ENCODE measurements at regions not wholly inside any gene's neighbourhood (a gene's known extent, or its start where the extent isn't known, plus 50 kb on each side); places are given as distances from the start of the nearest gene placed in this dataset.

DNA sequence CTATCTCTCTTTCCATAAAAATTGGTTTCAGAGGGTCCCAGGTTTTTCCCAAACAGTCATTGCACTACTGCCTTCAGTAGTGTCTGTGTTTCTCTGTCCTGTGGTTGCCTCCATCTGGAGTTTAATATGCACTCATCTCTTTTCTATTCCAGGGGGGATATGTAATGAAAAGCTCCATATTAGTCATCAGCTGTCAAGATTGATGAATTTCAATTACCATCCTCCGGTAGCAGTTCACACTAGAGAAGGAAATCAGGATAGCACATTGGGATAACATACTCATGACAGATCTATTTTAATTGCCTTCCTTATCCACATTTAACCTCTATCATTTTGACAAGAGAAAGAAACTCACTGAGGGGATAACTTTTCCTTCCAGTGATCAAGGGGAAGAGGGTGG lies 589.0 kb upstream of the SEL1L start (continued):
- TF ChIP-seq, protein P1, sequence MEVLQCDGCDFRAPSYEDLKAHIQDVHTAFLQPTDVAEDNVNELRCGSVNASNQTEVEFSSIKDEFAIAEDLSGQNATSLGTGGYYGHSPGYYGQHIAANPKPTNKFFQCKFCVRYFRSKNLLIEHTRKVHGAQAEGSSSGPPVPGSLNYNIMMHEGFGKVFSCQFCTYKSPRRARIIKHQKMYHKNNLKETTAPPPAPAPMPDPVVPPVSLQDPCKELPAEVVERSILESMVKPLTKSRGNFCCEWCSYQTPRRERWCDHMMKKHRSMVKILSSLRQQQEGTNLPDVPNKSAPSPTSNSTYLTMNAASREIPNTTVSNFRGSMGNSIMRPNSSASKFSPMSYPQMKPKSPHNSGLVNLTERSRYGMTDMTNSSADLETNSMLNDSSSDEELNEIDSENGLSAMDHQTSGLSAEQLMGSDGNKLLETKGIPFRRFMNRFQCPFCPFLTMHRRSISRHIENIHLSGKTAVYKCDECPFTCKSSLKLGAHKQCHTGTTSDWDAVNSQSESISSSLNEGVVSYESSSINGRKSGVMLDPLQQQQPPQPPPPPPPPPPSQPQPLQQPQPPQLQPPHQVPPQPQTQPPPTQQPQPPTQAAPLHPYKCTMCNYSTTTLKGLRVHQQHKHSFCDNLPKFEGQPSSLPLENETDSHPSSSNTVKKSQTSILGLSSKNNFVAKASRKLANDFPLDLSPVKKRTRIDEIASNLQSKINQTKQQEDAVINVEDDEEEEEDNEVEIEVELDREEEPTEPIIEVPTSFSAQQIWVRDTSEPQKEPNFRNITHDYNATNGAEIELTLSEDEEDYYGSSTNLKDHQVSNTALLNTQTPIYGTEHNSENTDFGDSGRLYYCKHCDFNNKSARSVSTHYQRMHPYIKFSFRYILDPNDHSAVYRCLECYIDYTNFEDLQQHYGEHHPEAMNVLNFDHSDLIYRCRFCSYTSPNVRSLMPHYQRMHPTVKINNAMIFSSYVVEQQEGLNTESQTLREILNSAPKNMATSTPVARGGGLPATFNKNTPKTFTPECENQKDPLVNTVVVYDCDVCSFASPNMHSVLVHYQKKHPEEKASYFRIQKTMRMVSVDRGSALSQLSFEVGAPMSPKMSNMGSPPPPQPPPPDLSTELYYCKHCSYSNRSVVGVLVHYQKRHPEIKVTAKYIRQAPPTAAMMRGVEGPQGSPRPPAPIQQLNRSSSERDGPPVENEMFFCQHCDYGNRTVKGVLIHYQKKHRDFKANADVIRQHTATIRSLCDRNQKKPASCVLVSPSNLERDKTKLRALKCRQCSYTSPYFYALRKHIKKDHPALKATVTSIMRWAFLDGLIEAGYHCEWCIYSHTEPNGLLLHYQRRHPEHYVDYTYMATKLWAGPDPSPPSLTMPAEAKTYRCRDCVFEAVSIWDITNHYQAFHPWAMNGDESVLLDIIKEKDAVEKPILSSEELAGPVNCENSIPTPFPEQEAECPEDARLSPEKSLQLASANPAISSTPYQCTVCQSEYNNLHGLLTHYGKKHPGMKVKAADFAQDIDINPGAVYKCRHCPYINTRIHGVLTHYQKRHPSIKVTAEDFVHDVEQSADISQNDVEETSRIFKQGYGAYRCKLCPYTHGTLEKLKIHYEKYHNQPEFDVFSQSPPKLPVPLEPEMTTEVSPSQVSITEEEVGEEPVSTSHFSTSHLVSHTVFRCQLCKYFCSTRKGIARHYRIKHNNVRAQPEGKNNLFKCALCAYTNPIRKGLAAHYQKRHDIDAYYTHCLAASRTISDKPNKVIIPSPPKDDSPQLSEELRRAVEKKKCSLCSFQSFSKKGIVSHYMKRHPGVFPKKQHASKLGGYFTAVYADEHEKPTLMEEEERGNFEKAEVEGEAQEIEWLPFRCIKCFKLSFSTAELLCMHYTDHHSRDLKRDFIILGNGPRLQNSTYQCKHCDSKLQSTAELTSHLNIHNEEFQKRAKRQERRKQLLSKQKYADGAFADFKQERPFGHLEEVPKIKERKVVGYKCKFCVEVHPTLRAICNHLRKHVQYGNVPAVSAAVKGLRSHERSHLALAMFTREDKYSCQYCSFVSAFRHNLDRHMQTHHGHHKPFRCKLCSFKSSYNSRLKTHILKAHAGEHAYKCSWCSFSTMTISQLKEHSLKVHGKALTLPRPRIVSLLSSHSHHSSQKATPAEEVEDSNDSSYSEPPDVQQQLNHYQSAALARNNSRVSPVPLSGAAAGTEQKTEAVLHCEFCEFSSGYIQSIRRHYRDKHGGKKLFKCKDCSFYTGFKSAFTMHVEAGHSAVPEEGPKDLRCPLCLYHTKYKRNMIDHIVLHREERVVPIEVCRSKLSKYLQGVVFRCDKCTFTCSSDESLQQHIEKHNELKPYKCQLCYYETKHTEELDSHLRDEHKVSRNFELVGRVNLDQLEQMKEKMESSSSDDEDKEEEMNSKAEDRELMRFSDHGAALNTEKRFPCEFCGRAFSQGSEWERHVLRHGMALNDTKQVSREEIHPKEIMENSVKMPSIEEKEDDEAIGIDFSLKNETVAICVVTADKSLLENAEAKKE (CRISPR knock-in tag; IDR thresholded peaks at IDR 0.05) = no peak
- TF ChIP-seq JUNB (IDR thresholded peaks at IDR 0.05; ENCODE audit: unreplicated experiment) (no peak), ZNF114 (CRISPR knock-in tag; IDR thresholded peaks at IDR 0.05) (no peak), EZH2phosphoT487 (IDR thresholded peaks at IDR 0.05; ENCODE audit: unreplicated experiment) (no peak), NANOG (IDR thresholded peaks at IDR 0.05; ENCODE audit: borderline replicate concordance) (no peak), CREB1 (CRISPR knock-in tag; IDR thresholded peaks at IDR 0.05; ENCODE audit: low read depth) (no peak), STAT1 (IDR thresholded peaks at IDR 0.05; ENCODE audit: unreplicated experiment) (no peak), ZNF331 (CRISPR knock-in tag; IDR thresholded peaks at IDR 0.05; ENCODE audit: low read depth) (no peak)

- H3K4me3 ChIP-seq = no peak overlapping the region
- no peak for DNase-seq (ENCODE audit: low spot score)
- H3F3A ChIP-seq (replicated peaks; ENCODE audit: low read depth) = no peaks in the 10 kb centered on the region
- H3K36me3 Mint-ChIP-seq (ENCODE audit: low read depth) = peaks cover 8% of the 10 kb centered on the region
- H3K4me1 Mint-ChIP-seq = no peaks in the 10 kb centered on the region
- no peaks in the 10 kb centered on the region for H3K27me3 ChIP-seq (ENCODE audit: insufficient read depth)
- H3K4me1 ChIP-seq (ENCODE audit: insufficient read depth) = no peaks in the 10 kb centered on the region
- H3K4me3 Mint-ChIP-seq = no peak overlapping the region
- H3K79me2 ChIP-seq (replicated peaks; ENCODE audit: insufficient read depth) = no peaks in the 10 kb centered on the region
- H3K9me3 Mint-ChIP-seq = peaks cover 83% of the 10 kb centered on the region
- H3K27ac Mint-ChIP-seq = no peak overlapping the region
- H2AFZ ChIP-seq = no peak overlapping the region
- H4K20me1 ChIP-seq (replicated peaks; ENCODE audit: insufficient read depth) = no peaks in the 10 kb centered on the region
- H3K27me3 Mint-ChIP-seq (ENCODE audit: insufficient read depth, low read depth, poor library complexity) = no peaks in the 10 kb centered on the region
- H3K27ac ChIP-seq (ENCODE audit: low read depth) = no peak overlapping the region
- H3K9me2 ChIP-seq (ENCODE audit: insufficient read depth) = no peaks in the 10 kb centered on the region
- no peaks in the 10 kb centered on the region for H3K36me3 ChIP-seq (ENCODE audit: insufficient read depth)
- H3K4me2 ChIP-seq = no peak overlapping the region
- ATAC-seq = no peak
- no peak for TF ChIP-seq CREB1 (CRISPR knock-in tag; IDR thresholded peaks at IDR 0.05; ENCODE audit: low read depth)
- no peak for TF ChIP-seq REST (IDR thresholded peaks at IDR 0.05; ENCODE audit: unreplicated experiment)
- no peak for TF ChIP-seq EZH2phosphoT487 (IDR thresholded peaks at IDR 0.05; ENCODE audit: unreplicated experiment)
- TF ChIP-seq STAT1 (IDR thresholded peaks at IDR 0.05; ENCODE audit: unreplicated experiment) = no peak
- TF ChIP-seq NANOG (IDR thresholded peaks at IDR 0.05; ENCODE audit: borderline replicate concordance) = no peak
- TF ChIP-seq POLR2AphosphoS5 (IDR thresholded peaks at IDR 0.05; ENCODE audit: low read depth) = no peak
- TF ChIP-seq ZNF331 (CRISPR knock-in tag; IDR thresholded peaks at IDR 0.05; ENCODE audit: low read depth) = no peak
- TF ChIP-seq, protein P2, sequence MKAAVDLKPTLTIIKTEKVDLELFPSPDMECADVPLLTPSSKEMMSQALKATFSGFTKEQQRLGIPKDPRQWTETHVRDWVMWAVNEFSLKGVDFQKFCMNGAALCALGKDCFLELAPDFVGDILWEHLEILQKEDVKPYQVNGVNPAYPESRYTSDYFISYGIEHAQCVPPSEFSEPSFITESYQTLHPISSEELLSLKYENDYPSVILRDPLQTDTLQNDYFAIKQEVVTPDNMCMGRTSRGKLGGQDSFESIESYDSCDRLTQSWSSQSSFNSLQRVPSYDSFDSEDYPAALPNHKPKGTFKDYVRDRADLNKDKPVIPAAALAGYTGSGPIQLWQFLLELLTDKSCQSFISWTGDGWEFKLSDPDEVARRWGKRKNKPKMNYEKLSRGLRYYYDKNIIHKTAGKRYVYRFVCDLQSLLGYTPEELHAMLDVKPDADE (IDR thresholded peaks at IDR 0.05) = no peak
Measured at GRCh38 chr14:82124511-82124910, 590.9 kb upstream of the SEL1L start.

Data from GM23338 (cell line).